Upper lobe of left lung (tissue), 6 donors: ENCODE measurements at regions not wholly inside any gene's neighbourhood (a gene's known extent, or its start where the extent isn't known, plus 50 kb on each side); places are given as distances from the start of the nearest gene placed in this dataset.

Experiments used
- ATAC-seq, 2 donors: fragments of 200-7000 bp; cut with Tn5 transposase; one replicate each; pipeline ENCODE4 v1.9.1; 2022; ENCODE audit warnings: mild to moderate bottlenecking in 2 of 2, moderate library complexity in 2 of 2; ENCODE audit not compliant: low FRiP score in 2 of 2
- DNase-seq, 2 donors: peaks; one replicate each; pipeline ENCODE4 v3.0.0-alpha.2; 2019 to 2020
- H3K27ac ChIP-seq, 4 donors: fragments of 200-600 bp; sonication (generic); one replicate each; pipeline ENCODE4 v1.5.1; 2016 to 2019
- H3K27me3 ChIP-seq, 4 donors: fragments of 200-600 bp; sonication (generic); one replicate each; pipeline ENCODE4 v1.5.1; 2017 to 2019
- H3K36me3 ChIP-seq, 4 donors: fragments of 200-600 bp; sonication (generic); one replicate each; pipeline ENCODE4 v1.5.1; 2016 to 2019
- H3K4me1 ChIP-seq, 4 donors: fragments of 200-600 bp; sonication (generic); one replicate each; pipeline ENCODE4 v1.5.1; 2018 to 2019
- H3K4me3 ChIP-seq, 4 donors: fragments of 200-600 bp; sonication (generic); one replicate each; pipeline ENCODE4 v1.5.1; 2017 to 2019; ENCODE audit warnings: mild to moderate bottlenecking in 2 of 4, moderate library complexity in 1 of 4
- H3K9me3 ChIP-seq, 4 donors: fragments of 200-600 bp; sonication (generic); one replicate each; pipeline ENCODE4 v1.5.1; 2018 to 2019
- CTCF ChIP-seq, 6 experiments: fragments of 450-650 bp in 4 of 6; fragments of 200-600 bp in 2 of 6; sonication (generic) in 2 of 6; IDR thresholded peaks; one replicate each; pipeline ENCODE4 v1.5.1; 2016 to 2019; ENCODE audit warnings: antibody characterized with exemption in 6 of 6
- EP300 ChIP-seq, 4 donors: sonication (generic); formaldehyde crosslinking; IDR thresholded peaks; one replicate each; pipeline ENCODE4 v1.5.1; 2017; ENCODE audit warnings: antibody characterized with exemption in 4 of 4, control low read depth in 2 of 4
- POLR2A ChIP-seq, 4 donors: fragments of 450-650 bp; IDR thresholded peaks; one replicate each; pipeline ENCODE4 v1.5.1; 2016 to 2017; ENCODE audit warnings: antibody characterized with exemption in 4 of 4, mild to moderate bottlenecking in 2 of 4
- POLR2AphosphoS5 ChIP-seq, 2 donors: sonication (generic); formaldehyde crosslinking; IDR thresholded peaks; one replicate each; pipeline ENCODE4 v1.5.1; 2017; ENCODE audit warnings: antibody characterized with exemption in 2 of 2
- WGBS, 2 donors: methylation state at CpG; one replicate each; pipeline ENCODE4 v1.1.5; 2017 to 2018; 5-methylcytosine and 5-hydroxymethylcytosine counted together
- donor health status: DM: no; HTN: no; CAD: no; lungs with moderate emphysema.
- donor health status: DM: no; HTN: yes; CAD: no; lungs with severe emphysema.

DNA sequence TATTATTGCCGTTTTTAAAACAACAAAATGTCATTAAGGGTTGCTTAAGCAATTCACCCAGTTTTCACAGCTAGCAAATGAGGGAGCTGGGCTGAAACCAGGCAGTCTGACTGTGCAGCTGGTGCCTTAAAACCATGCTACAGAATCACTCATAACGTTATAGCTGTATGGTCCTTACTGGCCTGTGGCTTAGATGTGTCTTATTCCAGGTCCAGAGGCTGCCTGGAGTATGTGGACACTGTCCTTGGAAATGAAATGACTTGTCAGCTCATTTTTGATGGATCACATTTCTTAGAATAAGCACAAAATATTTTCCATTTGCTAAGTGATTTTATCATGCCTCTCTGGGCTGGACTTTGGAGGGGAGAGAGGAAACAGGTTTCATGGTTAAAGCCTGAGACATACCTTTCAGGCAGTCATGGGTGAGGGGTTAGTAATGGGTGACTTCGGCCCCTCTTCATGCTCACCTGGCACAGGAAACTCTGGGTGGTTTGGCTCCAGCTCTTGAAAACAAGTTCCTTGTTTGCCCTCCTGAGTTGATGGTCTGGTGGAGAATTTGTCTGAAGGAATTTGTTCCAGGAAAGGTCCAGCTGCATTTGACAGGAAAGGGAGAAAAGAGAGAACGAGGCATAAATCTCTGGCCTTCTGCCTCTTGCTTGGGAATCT lies 823.2 kb downstream of the DHX35 start:
- Histone ChIP-seq H3K27me3 (no peaks in the 10 kb centered on the region), H3K27ac (no peak overlapping the region), H3K36me3 (no peaks in the 10 kb centered on the region), H3K4me3 (no peak overlapping the region), H3K9me3 (no peaks in the 10 kb centered on the region), H3K4me1 (no peaks in the 10 kb centered on the region)
- WGBS, 2 donors, result 55 to 57% methylated on average over 4 of the region's 4 CpGs
- ATAC-seq (no peak), DNase-seq (no peak)
- no peak for TF ChIP-seq EP300 (IDR thresholded peaks at IDR 0.05)
- TF ChIP-seq POLR2AphosphoS5 (IDR thresholded peaks at IDR 0.05), result no peak
- TF ChIP-seq POLR2A (IDR thresholded peaks at IDR 0.05), result no peak
- no peak for TF ChIP-seq CTCF (IDR thresholded peaks at IDR 0.05)

DNA sequence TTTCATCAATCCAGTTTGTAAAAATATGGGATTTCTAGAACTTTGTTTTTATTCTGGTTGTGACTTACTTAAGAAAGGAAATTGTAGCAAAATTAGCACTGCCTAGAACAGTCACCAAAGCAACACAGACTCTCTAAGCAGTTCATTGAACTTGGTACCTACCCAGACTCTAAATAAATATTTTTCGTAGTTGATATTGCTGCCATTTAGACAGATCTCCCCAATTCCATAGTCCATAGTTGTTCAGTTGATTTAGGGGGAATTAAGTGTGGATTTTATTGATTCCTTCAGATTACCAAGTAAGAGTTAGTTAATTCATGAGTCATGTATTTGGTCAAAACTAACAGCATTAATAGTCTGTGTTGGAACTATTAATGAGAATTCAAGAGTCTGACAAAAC lies 822.5 kb downstream of the DHX35 start:
- H3K27me3 ChIP-seq, result no peaks in the 10 kb centered on the region
- DNase-seq (no peak), ATAC-seq (no peak)
- H3K4me1 ChIP-seq, result no peaks in the 10 kb centered on the region
- H3K27ac ChIP-seq, result no peak overlapping the region
- no peak for TF ChIP-seq EP300 (IDR thresholded peaks at IDR 0.05)
- no peak for TF ChIP-seq POLR2AphosphoS5 (IDR thresholded peaks at IDR 0.05)
- TF ChIP-seq POLR2A (IDR thresholded peaks at IDR 0.05), result no peak
- no peak for TF ChIP-seq CTCF (IDR thresholded peaks at IDR 0.05)
- no peak overlapping the region for H3K4me3 ChIP-seq
- H3K9me3 ChIP-seq, result no peaks in the 10 kb centered on the region
- 65 to 84% methylated on average over 1 of the region's 1 CpG for WGBS, 2 donors
- H3K36me3 ChIP-seq, result no peaks in the 10 kb centered on the region

DNA sequence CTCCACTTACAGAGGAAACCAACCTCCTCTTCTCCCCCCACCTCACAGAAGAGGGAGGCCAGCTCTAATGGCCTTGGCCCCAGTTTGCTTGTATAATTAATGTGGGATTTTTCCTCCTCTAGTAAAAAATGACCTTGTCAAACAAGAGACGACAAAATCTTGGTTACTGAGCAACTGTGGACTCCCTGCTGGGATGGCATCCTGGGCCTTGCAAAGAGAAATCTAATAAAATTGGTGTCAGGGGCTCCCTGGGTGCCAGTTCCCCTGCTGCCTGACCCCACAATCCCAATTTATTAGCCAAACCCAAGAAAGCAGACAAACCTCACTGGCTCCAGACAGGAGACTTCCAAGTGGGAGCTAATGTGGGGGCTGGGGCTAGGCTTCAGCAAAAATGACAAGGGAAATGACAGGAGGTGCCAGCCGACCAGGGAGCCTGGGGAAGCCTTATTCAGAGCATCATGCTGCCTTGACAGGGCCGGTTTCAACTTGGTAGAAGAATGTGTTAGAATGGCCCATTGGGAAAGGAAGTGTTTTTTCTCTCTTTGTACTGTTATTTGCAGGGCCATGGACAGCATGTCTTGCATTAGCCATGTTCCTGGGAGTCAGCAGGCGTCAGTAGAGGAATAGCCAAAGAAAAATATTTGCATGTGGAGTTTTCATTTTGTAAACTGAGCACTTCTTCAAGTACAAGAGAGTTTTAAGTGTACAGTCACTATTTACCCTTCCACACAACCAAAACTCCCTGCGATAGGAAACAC lies 816.9 kb downstream of the DHX35 start:
- Histone ChIP-seq H3K9me3 (no peaks in the 10 kb centered on the region), H3K36me3 (no peaks in the 10 kb centered on the region), H3K4me1 (no peaks in the 10 kb centered on the region), H3K27me3 (no peaks in the 10 kb centered on the region), H3K4me3 (no peak overlapping the region), H3K27ac (no peak overlapping the region)
- TF ChIP-seq POLR2A (IDR thresholded peaks at IDR 0.05), result no peak
- TF ChIP-seq POLR2AphosphoS5 (IDR thresholded peaks at IDR 0.05), result no peak
- TF ChIP-seq CTCF (IDR thresholded peaks at IDR 0.05), result no peak
- no peak for TF ChIP-seq EP300 (IDR thresholded peaks at IDR 0.05)
- WGBS, 2 donors, result 55 to 57% methylated on average over 5 of the region's 5 CpGs
- DNase-seq, result no peak
- no peak for ATAC-seq

- Histone ChIP-seq H3K4me3 (no peak overlapping the region), H3K27me3 (no peaks in the 10 kb centered on the region), H3K36me3 (no peaks in the 10 kb centered on the region), H3K4me1 (no peaks in the 10 kb centered on the region), H3K9me3 (no peaks in the 10 kb centered on the region), H3K27ac (no peak overlapping the region)
- no peak for DNase-seq
- TF ChIP-seq POLR2AphosphoS5 (IDR thresholded peaks at IDR 0.05) (no peak), POLR2A (IDR thresholded peaks at IDR 0.05) (no peak)
- WGBS, 2 donors, result 82 to 88% methylated on average over 2 of the region's 2 CpGs
- ATAC-seq, result no peak
Observed at GRCh38 chr20:39778431-39778830, 816.3 kb downstream of the DHX35 start.

DNA sequence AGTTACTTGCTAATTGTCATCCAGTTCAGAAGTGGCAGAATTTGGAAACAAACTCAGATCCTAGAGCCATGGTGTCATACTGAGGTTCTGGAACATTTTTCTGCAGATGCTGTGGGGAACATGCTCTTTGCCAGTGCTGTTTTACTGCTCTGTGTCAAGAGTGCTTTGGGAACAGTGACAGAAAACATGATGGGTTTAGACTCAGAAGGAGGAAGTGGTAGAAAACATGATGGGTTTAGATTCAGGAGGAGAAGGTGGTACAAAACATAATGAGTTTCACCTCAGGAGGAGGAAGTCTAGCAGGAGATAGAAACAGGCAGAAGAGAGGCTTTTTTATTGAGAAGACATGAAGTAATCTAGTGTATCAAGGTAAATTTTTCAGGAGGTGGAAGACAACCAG lies 815.5 kb downstream of the DHX35 start:
- H3K27ac ChIP-seq, result no peak overlapping the region
- TF ChIP-seq POLR2A (IDR thresholded peaks at IDR 0.05), result no peak
- TF ChIP-seq CTCF (IDR thresholded peaks at IDR 0.05), result no peak
- no peak for TF ChIP-seq POLR2AphosphoS5 (IDR thresholded peaks at IDR 0.05)
- no peak for TF ChIP-seq EP300 (IDR thresholded peaks at IDR 0.05)
- no peaks in the 10 kb centered on the region for H3K36me3 ChIP-seq
- no peaks in the 10 kb centered on the region for H3K4me1 ChIP-seq
- no peaks in the 10 kb centered on the region for H3K27me3 ChIP-seq
- no peaks in the 10 kb centered on the region for H3K9me3 ChIP-seq
- DNase-seq (no peak), ATAC-seq (no peak)
- no peak overlapping the region for H3K4me3 ChIP-seq
